ENCODE measurements at regions not wholly inside any gene's neighbourhood (a gene's known extent, or its start where the extent isn't known, plus 50 kb on each side); places are given as distances from the start of the nearest gene placed in this dataset.

DNA sequence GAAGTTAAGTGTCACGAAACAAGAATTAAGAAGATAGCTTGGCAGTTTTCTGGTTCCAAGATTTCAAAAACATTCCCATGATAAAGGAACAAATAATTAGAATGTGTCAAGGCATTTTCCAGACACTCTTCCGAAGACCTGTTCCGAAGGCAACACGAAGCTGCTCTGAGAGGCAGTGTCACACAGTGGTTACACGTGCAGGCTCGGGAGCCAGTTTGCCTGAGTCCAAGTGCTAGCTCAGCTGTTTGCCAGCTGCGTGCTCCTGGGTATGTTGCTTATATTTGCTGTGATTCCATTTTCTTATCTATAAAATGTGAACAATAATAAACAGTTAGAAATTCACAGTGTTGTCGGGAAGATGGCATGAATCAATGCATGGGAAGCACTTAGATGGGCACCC is 217.9 kb upstream of the GRIP1 start:
- Histone ChIP-seq H3K36me3 (no peaks in the 10 kb centered on the region), H3K4me1 (no peaks in the 10 kb centered on the region), H3K27me3 (no peaks in the 10 kb centered on the region), H3K9me3 (no peaks in the 10 kb centered on the region), H3K4me3 (no peak overlapping the region), H3K27ac (no peak overlapping the region)
- intact Hi-C loops (cut with DNase I; ENCODE audit: low total_unique reads): no loop called here
- TF ChIP-seq POLR2A (IDR thresholded peaks at IDR 0.05): no peak
- DNase-seq (ENCODE audit: low spot score in 2 of 2): no peak

DNA sequence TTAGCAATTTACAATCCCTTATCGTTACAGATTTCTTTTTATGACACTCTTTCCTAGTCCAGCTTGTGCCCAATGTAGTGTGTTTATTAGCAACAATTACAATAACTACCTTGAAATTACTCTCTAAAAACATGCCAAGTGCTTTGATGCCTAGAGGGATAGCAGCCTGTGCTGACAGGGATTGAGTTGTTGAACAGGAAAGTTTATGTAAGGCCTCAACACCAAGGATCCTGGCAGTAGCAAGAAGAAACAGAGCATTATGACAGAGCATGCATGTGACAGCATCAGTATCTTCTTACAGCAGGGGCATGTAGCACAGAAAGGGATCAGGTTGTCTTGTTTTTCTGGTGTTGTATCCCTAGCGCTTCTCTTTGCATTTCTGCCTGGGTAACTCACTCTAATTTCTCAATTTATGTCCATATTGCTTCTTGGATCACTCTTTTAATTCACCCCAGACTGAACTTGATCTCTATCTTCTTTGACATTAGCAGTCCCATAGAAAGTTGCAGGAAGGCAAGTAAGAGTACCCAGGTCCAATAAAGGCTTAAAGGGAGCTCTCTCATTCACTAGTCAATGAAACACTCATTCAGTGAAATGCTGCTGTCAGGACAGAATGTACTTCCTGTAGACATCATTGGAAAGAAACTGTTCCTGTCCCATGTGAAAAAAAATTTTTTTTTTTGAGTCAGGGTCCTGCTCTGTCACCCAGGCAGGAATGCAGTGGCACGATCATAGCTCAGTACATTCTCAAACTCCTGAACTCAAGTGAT is 220.0 kb upstream of the GRIP1 start:
- no peaks in the 10 kb centered on the region for H3K9me3 ChIP-seq
- intact Hi-C loops (cut with DNase I; ENCODE audit: low total_unique reads): no loop called here
- no peak overlapping the region for H3K27ac ChIP-seq
- no peaks in the 10 kb centered on the region for H3K36me3 ChIP-seq
- TF ChIP-seq POLR2AphosphoS5 (IDR thresholded peaks at IDR 0.05): no peak
- TF ChIP-seq CTCF (IDR thresholded peaks at IDR 0.05): no peak
- TF ChIP-seq POLR2A (IDR thresholded peaks at IDR 0.05): no peak
- no peaks in the 10 kb centered on the region for H3K4me1 ChIP-seq
- H3K4me3 ChIP-seq: no peak overlapping the region
- H3K27me3 ChIP-seq: no peaks in the 10 kb centered on the region
- no peak for DNase-seq (ENCODE audit: low spot score in 2 of 2)

DNA sequence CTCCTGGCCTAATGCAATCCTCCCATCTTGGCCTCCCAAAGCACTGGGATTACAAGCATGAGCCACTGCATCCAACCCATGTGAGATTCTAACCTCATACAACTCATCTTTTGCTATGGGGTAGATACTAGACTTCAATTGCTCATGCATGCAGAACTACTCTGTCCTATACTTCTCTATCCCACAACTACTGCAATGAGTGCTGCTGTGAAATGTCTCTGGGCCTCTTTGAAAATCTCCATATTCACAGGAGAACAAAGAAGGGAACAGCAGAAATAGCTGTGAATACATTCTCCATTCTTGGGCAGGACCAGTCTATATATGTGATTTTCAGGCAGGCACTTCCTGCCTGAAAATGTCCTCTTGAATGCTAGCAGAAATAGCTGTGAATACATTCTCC is 220.7 kb upstream of the GRIP1 start:
- no peak for DNase-seq (ENCODE audit: low spot score in 2 of 2)
- Histone ChIP-seq H3K27me3 (no peaks in the 10 kb centered on the region), H3K4me1 (no peaks in the 10 kb centered on the region), H3K27ac (no peak overlapping the region), H3K9me3 (no peaks in the 10 kb centered on the region), H3K4me3 (no peak overlapping the region), H3K36me3 (no peaks in the 10 kb centered on the region)
- intact Hi-C loops (cut with DNase I; ENCODE audit: low total_unique reads): no loop called here
- TF ChIP-seq POLR2AphosphoS5 (IDR thresholded peaks at IDR 0.05) (no peak), CTCF (IDR thresholded peaks at IDR 0.05) (no peak), POLR2A (IDR thresholded peaks at IDR 0.05) (no peak)

DNA sequence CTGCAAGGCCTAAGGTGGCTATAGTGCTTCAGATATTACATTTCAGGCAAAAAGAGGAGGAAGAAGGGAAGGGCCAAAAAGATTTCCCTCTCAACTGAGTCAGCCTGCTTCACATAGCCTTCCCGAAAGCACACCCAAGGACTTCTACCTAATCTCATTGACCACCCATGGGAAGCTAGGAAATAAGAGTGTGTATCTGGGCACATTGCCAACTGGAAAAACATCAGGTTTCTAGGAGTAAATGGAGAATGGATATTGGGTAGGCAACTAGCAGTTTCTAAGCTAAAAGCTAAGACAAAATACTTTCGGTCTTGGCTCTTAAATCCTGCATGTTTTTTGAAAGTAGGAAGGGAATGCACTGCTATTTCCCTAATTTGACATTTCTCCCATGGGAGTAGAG is 221.7 kb upstream of the GRIP1 start:
- Histone ChIP-seq H3K4me1 (no peaks in the 10 kb centered on the region), H3K27ac (no peak overlapping the region), H3K4me3 (no peak overlapping the region), H3K36me3 (no peaks in the 10 kb centered on the region), H3K9me3 (no peaks in the 10 kb centered on the region), H3K27me3 (no peaks in the 10 kb centered on the region)
- intact Hi-C loops (cut with DNase I; ENCODE audit: low total_unique reads): no loop called here
- no peak for TF ChIP-seq POLR2AphosphoS5 (IDR thresholded peaks at IDR 0.05)
- no peak for TF ChIP-seq CTCF (IDR thresholded peaks at IDR 0.05)
- no peak for TF ChIP-seq POLR2A (IDR thresholded peaks at IDR 0.05)
- DNase-seq (ENCODE audit: low spot score in 2 of 2): no peak

DNA sequence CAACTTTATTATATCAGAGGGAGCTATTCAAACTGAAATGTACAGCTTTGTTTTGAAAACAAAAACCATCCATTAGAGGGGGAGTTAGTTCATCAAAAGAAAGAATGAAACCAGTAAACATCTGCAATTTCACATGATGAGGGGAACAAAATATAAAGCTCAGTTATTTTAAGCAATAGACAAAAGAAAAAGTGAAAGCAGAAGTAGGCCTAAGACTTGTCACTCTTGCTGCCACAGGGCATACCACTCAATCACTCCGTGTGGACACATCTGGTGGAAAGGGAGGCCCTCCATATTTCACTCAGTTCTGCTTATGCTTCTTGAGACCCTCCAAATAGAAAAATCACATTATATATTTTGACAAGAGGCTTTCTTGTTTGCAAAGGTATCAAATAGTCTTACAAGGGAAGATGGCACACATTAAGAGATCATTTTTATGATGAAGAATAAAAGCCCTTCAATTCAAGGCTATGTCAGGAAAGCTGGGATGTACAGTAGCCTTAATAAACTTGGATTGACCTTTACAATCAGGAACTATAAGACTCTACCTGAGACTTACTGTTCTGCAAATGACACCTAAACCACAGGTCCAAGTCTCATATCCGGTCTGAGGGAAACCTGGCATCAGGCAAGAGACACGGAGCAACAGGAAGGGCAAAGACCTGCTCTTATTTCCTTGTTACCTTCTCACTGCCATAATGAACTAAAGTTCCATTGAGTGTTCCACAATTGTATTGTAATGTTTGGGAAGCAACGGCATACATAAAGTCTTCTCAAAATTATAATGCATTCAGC is 222.5 kb upstream of the GRIP1 start:
- intact Hi-C loops (cut with DNase I; ENCODE audit: low total_unique reads): no loop called here
- Histone ChIP-seq H3K27ac (no peak overlapping the region), H3K27me3 (no peaks in the 10 kb centered on the region), H3K36me3 (no peaks in the 10 kb centered on the region), H3K4me3 (no peak overlapping the region), H3K4me1 (no peaks in the 10 kb centered on the region), H3K9me3 (no peaks in the 10 kb centered on the region)
- TF ChIP-seq POLR2A (IDR thresholded peaks at IDR 0.05) (no peak), POLR2AphosphoS5 (IDR thresholded peaks at IDR 0.05) (no peak)
- DNase-seq (ENCODE audit: low spot score in 2 of 2): no peak

- TF ChIP-seq CTCF (IDR thresholded peaks at IDR 0.05) (no peak), POLR2A (IDR thresholded peaks at IDR 0.05) (no peak), POLR2AphosphoS5 (IDR thresholded peaks at IDR 0.05) (no peak)
- no peaks in the 10 kb centered on the region for H3K27me3 ChIP-seq
Measured at GRCh38 chr12:66902020-66902419, 223.1 kb upstream of the GRIP1 start.

More at GRCh38 chr12:66902020-66902419, 223.1 kb upstream of the GRIP1 start:
- no peaks in the 10 kb centered on the region for H3K4me1 ChIP-seq
- DNase-seq (ENCODE audit: low spot score in 2 of 2): no peak
- H3K36me3 ChIP-seq: no peaks in the 10 kb centered on the region
- intact Hi-C loops (cut with DNase I; ENCODE audit: low total_unique reads): no loop called here
- H3K4me3 ChIP-seq: no peak overlapping the region
- no peaks in the 10 kb centered on the region for H3K9me3 ChIP-seq
- H3K27ac ChIP-seq: no peak overlapping the region

All from breast epithelium (tissue), 4 donors.